ENCODE measurements at regions not wholly inside any gene's neighbourhood (a gene's known extent, or its start where the extent isn't known, plus 50 kb on each side); places are given as distances from the start of the nearest gene placed in this dataset.
"Not testable (repeated sequence)": the region's sequence is repeated elsewhere in the genome, so short reads cannot be mapped to it uniquely, and the experiment has no call there.

GRCh38 chrX:5683996-5684395 lies 544.7 kb downstream of the NLGN4X start:
- Histone ChIP-seq H3K27ac (no peak overlapping the region), H3K9ac (no peak overlapping the region), H3K4me3 (IDR thresholded peaks at IDR 0.05; ENCODE audit: insufficient read depth, low read depth, low read length) (no peak overlapping the region), H3K4me2 (peak overlapping the region; percentile 42; the same call in 1 of the 2 replicates), H3K79me2 (ENCODE audit: insufficient read depth, low read depth) (no peaks in the 10 kb centered on the region), H3K36me3 (ENCODE audit: insufficient read depth) (no peaks in the 10 kb centered on the region), H2AFZ (ENCODE audit: low read depth) (no peak overlapping the region), H3K4me1 (ENCODE audit: low read depth, poor library complexity, severe bottlenecking) (peaks cover 15% of the 10 kb centered on the region), H4K20me1 (ENCODE audit: insufficient read depth) (no peaks in the 10 kb centered on the region), H3K27me3 (ENCODE audit: insufficient read depth, low read depth) (no peaks in the 10 kb centered on the region)
- TF ChIP-seq CTCF (conservative IDR thresholded peaks at IDR 0.05; ENCODE audit: low read depth, low read length), result no peak

- H3K9ac ChIP-seq, result no peak overlapping the region
- H2AFZ ChIP-seq (ENCODE audit: low read depth), result no peak overlapping the region
- no peaks in the 10 kb centered on the region for H3K36me3 ChIP-seq (ENCODE audit: insufficient read depth)
- H3K27ac ChIP-seq, result no peak overlapping the region
- H3K4me1 ChIP-seq (ENCODE audit: low read depth, poor library complexity, severe bottlenecking), result peaks cover 15% of the 10 kb centered on the region
- peak; percentile 33; the same call in 1 of the 2 replicates for TF ChIP-seq CTCF (conservative IDR thresholded peaks at IDR 0.05; ENCODE audit: low read depth, low read length)
- H3K27me3 ChIP-seq (ENCODE audit: insufficient read depth, low read depth), result no peaks in the 10 kb centered on the region
- no peaks in the 10 kb centered on the region for H3K79me2 ChIP-seq (ENCODE audit: insufficient read depth, low read depth)
- H4K20me1 ChIP-seq (ENCODE audit: insufficient read depth), result no peaks in the 10 kb centered on the region
- H3K4me3 ChIP-seq (IDR thresholded peaks at IDR 0.05; ENCODE audit: insufficient read depth, low read depth, low read length), result no peak overlapping the region
- no peak overlapping the region for H3K4me2 ChIP-seq
Measured at GRCh38 chrX:5681159-5681558, 547.5 kb downstream of the NLGN4X start.

- Histone ChIP-seq H3K27ac (no peak overlapping the region), H3K27me3 (ENCODE audit: insufficient read depth, low read depth) (no peaks in the 10 kb centered on the region), H3K4me1 (ENCODE audit: low read depth, poor library complexity, severe bottlenecking) (no peaks in the 10 kb centered on the region), H3K79me2 (ENCODE audit: insufficient read depth, low read depth) (no peaks in the 10 kb centered on the region), H3K9ac (no peak overlapping the region), H2AFZ (ENCODE audit: low read depth) (no peak overlapping the region), H4K20me1 (ENCODE audit: insufficient read depth) (no peaks in the 10 kb centered on the region), H3K4me3 (IDR thresholded peaks at IDR 0.05; ENCODE audit: insufficient read depth, low read depth, low read length) (no peak overlapping the region), H3K4me2 (no peak overlapping the region), H3K36me3 (ENCODE audit: insufficient read depth) (no peaks in the 10 kb centered on the region)
- TF ChIP-seq CTCF (conservative IDR thresholded peaks at IDR 0.05; ENCODE audit: low read depth, low read length), result no peak
Measured at GRCh38 chrX:5674036-5674435, 554.6 kb downstream of the NLGN4X start.

- Histone ChIP-seq H3K4me1 (ENCODE audit: low read depth, poor library complexity, severe bottlenecking) (no peaks in the 10 kb centered on the region), H4K20me1 (ENCODE audit: insufficient read depth) (no peaks in the 10 kb centered on the region), H3K27me3 (ENCODE audit: insufficient read depth, low read depth) (no peaks in the 10 kb centered on the region), H3K4me3 (IDR thresholded peaks at IDR 0.05; ENCODE audit: insufficient read depth, low read depth, low read length) (no peak overlapping the region), H3K9ac (no peak overlapping the region), H2AFZ (ENCODE audit: low read depth) (no peak overlapping the region), H3K79me2 (ENCODE audit: insufficient read depth, low read depth) (no peaks in the 10 kb centered on the region), H3K36me3 (ENCODE audit: insufficient read depth) (no peaks in the 10 kb centered on the region), H3K4me2 (no peak overlapping the region), H3K27ac (no peak overlapping the region)
- no peak for TF ChIP-seq CTCF (conservative IDR thresholded peaks at IDR 0.05; ENCODE audit: low read depth, low read length)
Measured at GRCh38 chrX:5672099-5672498, 556.6 kb downstream of the NLGN4X start.

- not testable (repeated sequence) for H3K27me3 ChIP-seq (ENCODE audit: insufficient read depth, low read depth); H3K9ac ChIP-seq; H2AFZ ChIP-seq (ENCODE audit: low read depth); H4K20me1 ChIP-seq (ENCODE audit: insufficient read depth); H3K79me2 ChIP-seq (ENCODE audit: insufficient read depth, low read depth); H3K27ac ChIP-seq; H3K4me3 ChIP-seq (IDR thresholded peaks at IDR 0.05; ENCODE audit: insufficient read depth, low read depth, low read length); H3K4me2 ChIP-seq; H3K4me1 ChIP-seq (ENCODE audit: low read depth, poor library complexity, severe bottlenecking); H3K36me3 ChIP-seq (ENCODE audit: insufficient read depth)
Measured at GRCh38 chrX:5666689-5667088, 562.0 kb downstream of the NLGN4X start.
